NCI-H446 (cell line): ENCODE measurements at regions not wholly inside any gene's neighbourhood (a gene's known extent, or its start where the extent isn't known, plus 50 kb on each side); places are given as distances from the start of the nearest gene placed in this dataset.

Source experiments
- DNase-seq, 2 experiments: peaks; one replicate each; lab custom pipeline; 2025; lab: John Stamatoyannopoulos, UW

GRCh38 chr6:169847141-169847674, 95.8 kb downstream of the ERMARD start:
- no peak for DNase-seq

GRCh38 chr6:169846286-169847056, 95.0 kb downstream of the ERMARD start:
- no peak for DNase-seq

GRCh38 chr6:169845426-169846285, 94.2 kb downstream of the ERMARD start:
- no peak for DNase-seq

DNA sequence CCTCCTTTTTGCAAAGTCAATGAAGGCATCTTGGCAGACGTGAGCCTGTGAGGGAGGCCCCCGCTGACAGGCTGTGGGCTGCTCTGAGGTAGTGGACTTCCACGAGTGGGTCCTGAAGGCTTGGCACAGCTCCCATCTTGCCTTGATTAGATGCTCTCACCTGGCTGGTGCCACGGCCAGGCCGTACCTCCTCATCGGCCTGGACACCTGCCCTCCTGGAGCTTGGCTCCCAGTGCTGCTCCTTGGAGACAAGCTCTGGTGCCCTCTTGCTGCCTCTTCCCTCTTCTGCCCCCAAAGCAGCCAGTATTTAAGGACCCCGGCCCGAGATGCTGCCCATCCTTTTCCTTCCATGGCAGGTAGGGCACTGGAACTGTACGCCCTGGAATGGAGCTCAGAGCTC, 93.5 kb downstream of the ERMARD start:
- no peak for DNase-seq

DNA sequence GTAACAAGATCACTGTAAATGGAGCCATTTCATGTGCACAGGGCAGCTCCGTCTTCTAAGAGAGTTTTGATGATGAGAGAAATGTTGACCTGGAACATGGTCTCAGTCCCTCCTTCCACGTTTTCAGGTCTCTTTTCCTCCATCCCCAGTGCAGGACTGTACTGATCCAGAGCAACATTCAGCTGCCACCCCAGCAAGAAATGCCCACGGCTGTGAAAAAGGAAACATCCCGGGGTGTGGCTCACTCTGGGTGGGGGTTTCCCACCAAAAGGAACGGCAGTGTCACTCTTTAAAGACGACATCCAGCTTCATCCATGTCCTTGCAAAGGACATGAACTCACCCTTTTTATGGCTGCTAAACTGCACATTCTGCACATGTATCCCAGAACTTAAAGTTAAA, 92.6 kb downstream of the ERMARD start:
- no peak for DNase-seq

- DNase-seq = no peak
Observed at GRCh38 chr6:169843110-169843509, 91.7 kb downstream of the ERMARD start.

DNA sequence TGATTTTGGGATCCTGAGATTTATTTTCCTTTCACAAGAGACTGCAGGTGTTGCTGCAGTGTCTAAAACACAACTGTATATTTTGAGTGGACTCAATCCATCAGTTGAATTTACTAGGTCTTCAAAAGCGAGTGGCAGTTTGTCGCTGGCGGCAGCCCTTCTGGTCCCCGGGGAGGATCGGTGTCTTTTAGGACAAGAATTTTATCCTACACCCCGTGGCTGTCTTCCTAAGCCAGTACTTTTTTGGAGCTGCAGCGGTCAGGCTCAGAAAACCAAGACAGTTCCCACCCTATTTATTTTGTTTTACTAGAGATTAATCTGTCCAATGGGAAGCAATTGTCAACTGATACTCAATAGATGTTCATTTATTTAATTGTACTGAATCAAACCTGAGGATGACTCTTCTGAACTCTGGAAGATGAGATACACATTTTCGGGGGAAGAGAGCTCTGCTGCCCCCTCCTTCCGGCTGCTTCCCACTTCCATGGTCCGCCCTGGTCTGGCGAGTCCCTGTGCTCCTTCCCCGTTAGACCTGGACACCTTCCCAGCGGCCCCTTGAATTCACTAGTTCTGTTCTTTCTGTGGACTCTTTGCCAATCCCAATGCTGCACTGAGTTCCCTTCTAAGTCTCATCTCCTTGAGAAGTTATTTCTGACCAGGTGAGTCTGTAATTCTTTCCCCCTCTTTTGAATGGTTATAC, 90.6 kb downstream of the ERMARD start:
- DNase-seq = no peak

DNA sequence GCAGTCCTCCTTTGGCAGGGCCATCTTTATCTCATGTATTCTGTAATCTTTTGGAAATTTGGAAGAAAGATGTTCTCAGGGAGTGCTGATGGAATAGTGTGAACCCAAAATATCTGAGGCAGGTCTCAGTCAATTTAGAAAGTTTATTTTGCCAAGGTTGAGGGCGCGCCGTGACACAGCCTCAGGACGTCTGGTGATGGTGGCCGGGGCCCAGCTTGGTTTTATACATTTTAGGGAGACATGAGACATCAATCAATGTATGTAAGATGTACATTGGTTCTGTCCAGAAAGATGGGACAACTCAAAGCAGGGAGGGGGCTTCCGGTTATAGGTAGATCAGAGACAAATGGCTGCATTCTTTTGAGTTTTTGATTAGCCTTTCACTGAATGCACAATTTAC, 89.8 kb downstream of the ERMARD start:
- no peak for DNase-seq

GRCh38 chr6:169839898-169840631, 88.6 kb downstream of the ERMARD start:
- no peak for DNase-seq

GRCh38 chr6:169839493-169839892, 88.1 kb downstream of the ERMARD start:
- no peak for DNase-seq

DNA sequence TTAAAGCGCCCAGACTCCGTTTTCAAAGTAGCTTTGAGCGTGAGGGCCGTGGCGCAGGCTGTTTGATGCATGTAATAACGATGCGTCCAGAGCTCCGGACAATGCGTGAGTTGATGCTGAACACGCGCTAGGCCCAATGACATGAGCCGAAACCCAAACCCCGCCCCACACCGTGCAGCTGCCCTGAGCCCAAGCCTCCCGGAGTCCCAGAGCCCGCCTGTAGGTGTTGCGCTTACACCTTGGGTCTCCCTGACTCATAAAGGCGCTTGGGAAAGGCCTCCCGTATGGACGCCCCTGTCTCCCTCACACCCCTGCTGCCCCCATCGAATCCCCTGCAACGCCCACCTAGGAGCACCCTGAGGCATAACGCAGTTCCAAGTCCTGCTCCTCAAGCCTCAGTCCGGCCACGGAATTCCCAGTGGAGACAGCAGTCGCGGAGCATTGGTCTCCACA, 87.6 kb downstream of the ERMARD start:
- DNase-seq = no peak

DNA sequence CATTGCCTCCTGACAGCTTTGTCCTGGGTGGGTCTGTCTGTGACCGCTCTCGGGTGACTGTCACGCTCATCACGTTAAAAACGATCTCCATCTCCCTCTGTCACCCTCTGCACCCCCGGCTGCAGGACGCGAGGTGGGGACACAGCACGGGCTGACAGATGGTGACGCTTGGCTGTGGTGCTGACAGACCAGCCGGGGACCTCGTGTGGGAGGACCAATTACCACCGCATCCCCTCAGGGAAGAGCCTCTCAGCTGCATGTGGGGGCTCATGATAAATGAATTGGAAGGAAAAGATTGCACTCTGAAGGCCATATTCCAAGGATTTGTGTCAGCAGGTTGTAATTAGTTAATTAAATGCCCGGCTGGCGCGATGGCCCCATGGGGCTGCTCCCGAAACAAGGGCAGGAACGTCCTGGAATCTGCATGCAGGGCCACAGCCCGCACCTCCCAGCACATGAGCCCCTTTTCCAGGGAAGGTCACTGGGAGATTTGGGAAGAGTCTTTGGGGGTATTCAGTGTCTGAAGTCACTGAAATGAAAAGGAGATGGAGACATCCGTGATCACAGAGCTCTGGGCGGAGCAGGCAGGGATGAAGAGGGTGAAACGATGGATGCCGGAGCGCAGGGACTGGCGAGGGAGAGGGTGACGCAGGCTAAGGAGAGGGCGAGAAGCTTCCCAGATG, 87.1 kb downstream of the ERMARD start:
- no peak for DNase-seq

GRCh38 chr6:169837529-169838250, 86.3 kb downstream of the ERMARD start:
- DNase-seq = no peak

- no peak for DNase-seq
Observed at GRCh38 chr6:169833258-169833794, 81.9 kb downstream of the ERMARD start.

DNA sequence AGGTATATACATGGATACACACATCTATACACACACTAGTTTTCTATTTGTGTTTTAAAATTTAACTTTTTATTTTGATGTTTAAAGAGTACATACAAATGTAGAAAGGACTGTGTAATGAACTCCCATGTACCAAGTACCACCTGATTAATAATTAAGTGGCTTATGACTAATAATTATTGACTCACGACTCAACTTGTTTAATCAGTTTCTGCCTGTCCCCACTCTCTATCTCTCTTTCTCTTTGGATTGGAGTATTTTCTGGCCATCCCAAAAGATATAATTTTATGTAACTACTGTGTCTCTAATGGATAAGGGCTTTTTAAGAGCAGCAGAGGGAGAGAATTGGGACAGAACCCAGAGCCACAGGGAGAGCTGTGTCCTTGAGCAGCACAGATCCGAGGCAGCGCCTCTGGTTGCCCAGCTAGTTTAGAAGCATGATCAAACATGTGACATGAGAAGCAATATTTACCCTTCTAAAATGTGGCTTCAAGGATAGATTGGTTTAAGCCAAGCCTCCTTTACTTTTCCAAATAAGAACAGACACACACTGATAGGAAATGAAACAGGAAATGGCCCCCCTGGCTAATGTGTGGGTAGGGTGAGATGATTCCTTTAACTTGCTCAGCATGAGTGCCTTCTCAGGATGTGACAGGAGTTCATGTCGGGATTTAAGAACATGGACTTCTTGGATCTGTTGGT, 81.0 kb downstream of the ERMARD start:
- DNase-seq = no peak

- DNase-seq = peak in 1 of 2 experiments; percentile 57
Observed at GRCh38 chr6:169831450-169832246, 80.2 kb downstream of the ERMARD start.
